Colonic mucosa (tissue), 4 donors: ENCODE measurements at regions not wholly inside any gene's neighbourhood (a gene's known extent, or its start where the extent isn't known, plus 50 kb on each side); places are given as distances from the start of the nearest gene placed in this dataset.

Source experiments
- DNase-seq: peaks from one replicate; pipeline ENCODE4 v3.0.0-alpha.2; 2020
- H3K27ac ChIP-seq: fragments of 200-600 bp; one replicate; pipeline ENCODE4 v1.8.0; 2021
- H3K27me3 ChIP-seq: fragments of 200-600 bp; one replicate; pipeline ENCODE4 v1.8.0; 2021
- H3K36me3 ChIP-seq: fragments of 200-600 bp; one replicate; pipeline ENCODE4 v1.8.0; 2021
- H3K4me1 ChIP-seq: fragments of 200-600 bp; one replicate; pipeline ENCODE4 v1.8.0; 2021; ENCODE audit warnings: mild to moderate bottlenecking
- H3K4me3 ChIP-seq: fragments of 200-600 bp; one replicate; pipeline ENCODE4 v1.8.0; 2021
- H3K9ac ChIP-seq, 2 donors: one replicate each; pipeline ENCODE4 v1.7.0; 2013; ENCODE audit warnings: control low read depth in 2 of 2, low read depth in 2 of 2, low read length in 2 of 2
- H3K9me3 ChIP-seq: fragments of 200-600 bp; one replicate; pipeline ENCODE4 v1.8.0; 2021
- intact Hi-C: fragments of 100-400 bp; cut with DNase I; formaldehyde crosslinking; loops from one replicate; pipeline ENCODE4 v1.14.1; 2022
- TF ChIP-seq, protein P1 (sequence below): fragments of 200-600 bp; IDR thresholded peaks from one replicate; pipeline ENCODE4 v1.8.0; 2022; ENCODE audit warnings: antibody characterized with exemption, mild to moderate bottlenecking
- donor health status: healthy.
- donor health status: DM: no; HTN: no; CAD: no.
- donor health status: DM: no; HTN: no; CAD: no.

DNA sequence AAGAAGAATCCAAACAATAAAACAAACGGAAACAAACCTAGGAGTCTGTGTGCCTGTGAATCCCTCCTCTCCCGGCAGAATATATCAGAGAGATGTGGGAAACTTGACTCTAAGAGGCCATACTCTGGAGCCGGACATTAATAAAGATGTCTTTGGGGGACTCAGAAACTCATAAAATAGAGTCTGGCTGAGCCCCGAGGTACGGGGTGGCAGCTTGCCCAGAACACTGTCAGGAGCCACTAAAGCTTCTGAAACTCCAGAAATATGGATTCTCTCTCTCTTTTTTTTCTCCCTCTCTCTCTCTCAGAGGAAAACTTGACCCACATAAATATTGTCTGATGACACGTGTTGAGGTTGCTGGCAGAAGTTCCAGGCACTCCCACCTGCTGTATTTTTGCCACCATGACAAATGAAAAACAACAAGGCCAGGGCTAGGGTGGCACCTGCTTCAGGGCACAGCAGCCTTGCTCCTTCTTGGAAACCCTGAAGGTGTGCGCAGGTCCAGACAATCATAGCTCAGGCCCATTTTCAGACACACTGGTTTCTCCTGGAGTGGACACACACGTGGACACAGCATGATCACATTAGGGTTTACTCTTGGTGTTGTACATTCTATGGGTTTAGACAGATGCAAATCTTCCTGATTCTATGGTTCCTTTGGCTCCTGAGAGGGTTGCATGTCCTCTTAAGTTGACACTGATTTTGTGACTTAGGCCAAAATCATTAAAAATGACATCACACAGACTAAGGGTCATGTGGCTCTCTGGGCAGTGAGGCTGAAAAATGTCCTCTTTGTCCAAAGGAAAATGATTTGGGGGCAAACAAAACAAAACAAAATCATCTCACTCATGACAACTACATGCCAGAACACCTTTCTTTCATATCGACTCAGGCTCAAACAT is 282.6 kb upstream of the IRX3 start:
- Histone ChIP-seq H3K4me3 (no peak overlapping the region), H3K9me3 (no peaks in the 10 kb centered on the region), H3K36me3 (no peaks in the 10 kb centered on the region), H3K27ac (no peak overlapping the region), H3K27me3 (no peaks in the 10 kb centered on the region), H3K4me1 (no peaks in the 10 kb centered on the region), H3K9ac (no peak overlapping the region)
- intact Hi-C loops, result no loop called here
- TF ChIP-seq, protein P1, sequence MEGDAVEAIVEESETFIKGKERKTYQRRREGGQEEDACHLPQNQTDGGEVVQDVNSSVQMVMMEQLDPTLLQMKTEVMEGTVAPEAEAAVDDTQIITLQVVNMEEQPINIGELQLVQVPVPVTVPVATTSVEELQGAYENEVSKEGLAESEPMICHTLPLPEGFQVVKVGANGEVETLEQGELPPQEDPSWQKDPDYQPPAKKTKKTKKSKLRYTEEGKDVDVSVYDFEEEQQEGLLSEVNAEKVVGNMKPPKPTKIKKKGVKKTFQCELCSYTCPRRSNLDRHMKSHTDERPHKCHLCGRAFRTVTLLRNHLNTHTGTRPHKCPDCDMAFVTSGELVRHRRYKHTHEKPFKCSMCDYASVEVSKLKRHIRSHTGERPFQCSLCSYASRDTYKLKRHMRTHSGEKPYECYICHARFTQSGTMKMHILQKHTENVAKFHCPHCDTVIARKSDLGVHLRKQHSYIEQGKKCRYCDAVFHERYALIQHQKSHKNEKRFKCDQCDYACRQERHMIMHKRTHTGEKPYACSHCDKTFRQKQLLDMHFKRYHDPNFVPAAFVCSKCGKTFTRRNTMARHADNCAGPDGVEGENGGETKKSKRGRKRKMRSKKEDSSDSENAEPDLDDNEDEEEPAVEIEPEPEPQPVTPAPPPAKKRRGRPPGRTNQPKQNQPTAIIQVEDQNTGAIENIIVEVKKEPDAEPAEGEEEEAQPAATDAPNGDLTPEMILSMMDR, result no peak
- no peak for DNase-seq

DNA sequence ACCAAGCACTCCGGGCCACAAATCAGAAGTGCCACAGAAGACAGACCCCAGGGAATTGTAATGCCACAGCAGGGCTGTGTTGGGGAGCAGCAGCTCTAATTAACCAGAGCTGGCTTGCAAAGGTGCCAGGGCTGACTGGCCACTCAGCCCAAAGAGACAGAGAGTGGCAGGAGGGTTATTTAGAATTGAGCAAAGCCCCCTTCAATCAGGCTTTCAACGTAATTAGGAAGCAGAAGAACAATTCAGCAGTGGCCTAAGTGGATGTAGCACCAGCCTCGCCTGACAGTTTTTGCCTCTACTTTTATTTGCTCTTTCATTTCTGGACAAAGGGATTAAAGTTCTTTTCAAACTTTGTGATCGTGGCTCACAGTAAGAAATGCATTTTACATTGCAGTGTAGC is 278.3 kb upstream of the IRX3 start:
- intact Hi-C loops, result no loop called here
- Histone ChIP-seq H3K4me1 (no peaks in the 10 kb centered on the region), H3K4me3 (no peak overlapping the region)

DNA sequence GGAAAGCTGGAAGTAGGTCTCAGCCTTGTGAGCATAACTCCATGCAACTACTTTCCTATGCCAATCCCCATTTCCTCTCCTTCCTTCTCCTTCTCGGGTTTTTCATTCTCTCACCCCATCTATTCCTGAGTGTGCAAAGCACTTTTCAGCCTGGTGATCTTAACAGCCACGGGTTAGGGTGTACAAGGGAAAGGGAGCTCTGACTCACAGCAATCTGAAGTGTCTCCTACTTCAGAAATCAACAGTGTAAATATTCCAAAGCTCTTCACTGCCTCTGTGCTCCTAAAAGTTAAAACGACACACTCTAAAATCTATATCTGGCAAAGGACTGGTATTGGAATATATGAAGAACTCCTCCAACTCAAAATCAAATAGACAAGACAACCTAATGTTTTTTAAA is 268.0 kb upstream of the IRX3 start:
- no peaks in the 10 kb centered on the region for H3K9me3 ChIP-seq
- no peak overlapping the region for H3K9ac ChIP-seq
- H3K4me1 ChIP-seq, result no peaks in the 10 kb centered on the region
- no peaks in the 10 kb centered on the region for H3K27me3 ChIP-seq
- TF ChIP-seq, protein P1, result no peak
- no peak for DNase-seq
- H3K4me3 ChIP-seq, result no peak overlapping the region
- intact Hi-C loops, result no loop called here
- H3K36me3 ChIP-seq, result no peaks in the 10 kb centered on the region
- no peak overlapping the region for H3K27ac ChIP-seq

More for the DNA sequence above, 278.3 kb upstream of the IRX3 start:
- H3K27me3 ChIP-seq, result no peaks in the 10 kb centered on the region
- no peaks in the 10 kb centered on the region for H3K36me3 ChIP-seq
- TF ChIP-seq, protein P1, result no peak
- H3K9ac ChIP-seq, result no peak overlapping the region
- no peaks in the 10 kb centered on the region for H3K9me3 ChIP-seq
- DNase-seq, result no peak
- no peak overlapping the region for H3K27ac ChIP-seq

DNA sequence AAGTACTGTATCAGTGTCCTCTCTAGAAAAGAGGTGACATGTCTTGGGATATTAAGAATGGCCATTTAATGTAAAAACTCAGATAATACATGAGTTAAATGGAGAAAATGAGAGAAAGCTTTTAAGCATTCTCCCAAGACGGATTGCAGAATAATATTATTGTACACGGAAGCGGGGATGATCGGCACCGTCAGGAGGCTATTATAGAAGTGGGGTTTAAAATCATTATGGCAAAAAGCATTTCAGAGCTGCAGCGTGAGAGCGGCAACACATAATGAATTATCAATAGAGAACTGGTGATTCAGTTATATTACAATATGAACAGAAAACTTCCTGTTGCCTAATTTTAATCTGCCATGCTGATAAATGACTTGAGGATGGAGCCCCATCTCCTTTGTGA is 261.7 kb upstream of the IRX3 start:
- no peaks in the 10 kb centered on the region for H3K27me3 ChIP-seq
- H3K4me1 ChIP-seq, result no peaks in the 10 kb centered on the region
- no peak overlapping the region for H3K4me3 ChIP-seq
- H3K9ac ChIP-seq, result no peak overlapping the region
- DNase-seq, result no peak
- H3K27ac ChIP-seq, result no peak overlapping the region
- TF ChIP-seq, protein P1, result no peak
- intact Hi-C loops, result no loop called here
- no peaks in the 10 kb centered on the region for H3K9me3 ChIP-seq
- H3K36me3 ChIP-seq, result no peaks in the 10 kb centered on the region

DNA sequence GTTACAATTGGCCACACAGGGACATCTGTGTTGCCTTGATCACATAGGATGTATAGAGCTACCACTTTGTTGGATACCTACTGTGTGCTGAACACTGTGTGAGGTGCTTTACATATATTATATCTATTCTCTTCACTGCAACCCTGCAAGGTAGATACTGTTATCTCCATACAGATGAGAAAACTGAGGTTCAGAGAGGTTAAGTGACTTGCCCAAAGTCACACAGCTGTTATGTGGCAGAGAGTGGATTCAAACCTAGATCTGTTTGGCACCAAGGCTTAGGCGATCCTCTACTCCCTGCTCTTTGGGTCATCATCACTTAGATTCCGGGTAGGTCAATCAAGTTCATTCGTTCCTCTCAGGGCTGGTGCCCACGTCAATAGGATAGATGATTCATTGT is 260.5 kb upstream of the IRX3 start:
- Histone ChIP-seq H3K9me3 (no peaks in the 10 kb centered on the region), H3K27me3 (no peaks in the 10 kb centered on the region), H3K9ac (no peak overlapping the region), H3K4me3 (no peak overlapping the region), H3K4me1 (no peaks in the 10 kb centered on the region), H3K27ac (no peak overlapping the region), H3K36me3 (no peaks in the 10 kb centered on the region)
- TF ChIP-seq, protein P1, result no peak
- intact Hi-C loops, result no loop called here
- no peak for DNase-seq
